ENCODE measurements at regions not wholly inside any gene's neighbourhood (a gene's known extent, or its start where the extent isn't known, plus 50 kb on each side); places are given as distances from the start of the nearest gene placed in this dataset.

DNA sequence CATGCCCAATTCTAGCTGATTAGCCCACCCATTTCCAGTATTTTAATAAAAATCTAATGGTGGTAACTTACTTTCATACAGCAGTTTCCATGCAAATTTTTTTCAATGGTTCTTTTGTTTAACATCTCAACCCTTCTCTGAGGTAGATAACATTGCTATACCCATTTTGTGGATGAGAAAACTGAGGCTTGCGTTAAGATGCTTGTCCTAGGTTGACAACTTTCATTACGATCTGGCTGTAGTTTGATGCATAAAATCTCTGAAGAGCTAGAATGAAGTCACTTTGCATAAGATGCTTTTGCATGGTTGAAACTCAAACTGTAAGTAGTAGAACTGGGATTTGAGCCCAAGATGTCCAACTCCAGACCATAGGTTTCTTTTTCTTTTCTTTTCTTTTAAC is 309.5 kb upstream of the PODXL start:
- TF ChIP-seq POLR2A (IDR thresholded peaks at IDR 0.05; ENCODE audit: low read depth, low read length) (no peak), POLR2AphosphoS5 (IDR thresholded peaks at IDR 0.05; ENCODE audit: low read depth, low read length) (no peak), TAF1 (IDR thresholded peaks at IDR 0.05; ENCODE audit: low read depth, low read length) (no peak)
